Activated CD4-positive, alpha-beta T cell treated with anti-CD3 and anti-CD28 coated beads, Interleukin-2, amount 50 U/mL, for 16 hours (primary cell): ENCODE measurements at regions not wholly inside any gene's neighbourhood (a gene's known extent, or its start where the extent isn't known, plus 50 kb on each side); places are given as distances from the start of the nearest gene placed in this dataset.
"Not testable (repeated sequence)": the region's sequence is repeated elsewhere in the genome, so short reads cannot be mapped to it uniquely, and the experiment has no call there.

Experiments used
- DNase-seq: peaks from one replicate; pipeline ENCODE4 v3.0.0-alpha.2; 2020

DNA sequence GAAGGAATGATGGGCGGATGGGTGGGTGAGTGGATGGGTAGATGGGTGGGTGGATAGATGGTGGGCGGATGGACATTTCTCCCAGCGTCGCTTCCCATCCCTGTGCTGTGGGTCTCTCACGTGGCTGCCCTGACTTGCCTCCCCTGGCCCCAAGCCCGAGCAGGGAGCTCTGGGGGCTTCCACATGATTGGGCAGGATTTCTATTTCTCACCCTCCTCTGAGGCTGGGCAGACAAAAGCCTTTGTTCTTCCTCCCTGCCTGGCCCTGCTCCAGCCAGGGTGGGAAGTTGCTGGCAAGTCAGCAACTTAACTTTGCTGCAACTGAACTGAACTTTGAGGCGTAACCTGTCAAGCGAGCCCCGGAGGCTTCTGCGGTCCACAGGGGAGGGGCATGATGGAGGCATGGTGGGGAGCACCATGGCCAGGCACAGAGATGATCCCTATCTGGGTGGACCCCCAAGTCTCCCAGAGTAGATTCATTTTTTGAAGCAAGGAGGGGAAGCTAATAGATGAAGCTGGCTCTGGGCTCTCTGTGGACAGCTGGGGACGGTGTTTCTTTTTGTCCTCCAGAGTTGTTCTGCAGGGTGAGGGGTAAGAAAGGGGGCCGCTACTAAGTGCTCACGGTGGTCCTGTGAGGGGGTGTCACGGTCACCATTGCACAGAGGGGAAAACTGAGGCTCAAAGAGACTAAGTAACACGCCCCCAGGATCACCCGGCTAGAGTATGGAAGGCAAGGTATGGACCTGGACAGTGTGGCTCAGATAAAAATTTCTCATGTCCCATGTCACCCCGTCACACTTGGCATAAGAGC, 140.1 kb downstream of the CEBPB start:
- no peak for DNase-seq

DNA sequence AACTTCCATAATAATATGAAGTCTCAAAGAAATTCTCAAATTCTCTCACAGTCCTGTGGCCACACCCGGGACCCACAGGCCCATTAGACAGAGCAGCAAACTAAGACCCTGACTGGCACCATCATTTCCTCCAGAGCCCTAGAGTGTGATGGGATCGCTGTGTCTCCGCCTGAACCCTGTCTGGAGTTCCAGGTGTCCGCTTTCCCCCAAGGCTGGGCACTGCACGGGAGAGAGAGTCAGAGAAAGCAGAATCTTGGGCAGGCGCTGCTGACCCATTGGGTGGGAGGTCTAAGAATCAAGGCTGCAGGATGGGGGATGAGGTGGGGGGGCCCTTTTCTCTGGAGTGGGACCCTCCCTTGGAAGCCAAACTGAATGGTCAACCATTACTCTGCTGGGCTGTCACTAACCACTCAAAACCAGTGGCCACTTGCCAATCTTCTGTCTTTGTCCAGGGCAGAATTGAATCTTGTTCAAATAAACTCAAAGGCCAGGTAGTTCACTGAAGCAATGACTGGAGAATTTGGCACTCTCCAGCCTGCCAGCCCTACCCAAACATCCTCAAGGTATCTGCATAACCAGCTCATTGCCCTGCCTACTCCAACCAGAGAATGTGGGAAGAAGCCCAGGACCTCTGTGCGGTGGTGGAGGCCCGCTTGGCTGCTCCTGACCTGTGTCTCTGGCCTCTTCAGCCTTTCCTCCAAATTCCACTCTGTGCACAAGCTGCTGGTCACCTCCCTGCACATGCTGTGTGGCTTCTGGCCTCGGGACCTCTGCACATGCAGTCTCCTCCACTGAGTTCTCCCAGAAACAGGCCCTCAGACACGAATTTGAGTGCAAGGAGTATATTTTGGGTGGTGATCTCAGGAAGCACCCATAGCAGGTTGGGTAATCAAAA, 141.1 kb downstream of the CEBPB start:
- no peak for DNase-seq

DNA sequence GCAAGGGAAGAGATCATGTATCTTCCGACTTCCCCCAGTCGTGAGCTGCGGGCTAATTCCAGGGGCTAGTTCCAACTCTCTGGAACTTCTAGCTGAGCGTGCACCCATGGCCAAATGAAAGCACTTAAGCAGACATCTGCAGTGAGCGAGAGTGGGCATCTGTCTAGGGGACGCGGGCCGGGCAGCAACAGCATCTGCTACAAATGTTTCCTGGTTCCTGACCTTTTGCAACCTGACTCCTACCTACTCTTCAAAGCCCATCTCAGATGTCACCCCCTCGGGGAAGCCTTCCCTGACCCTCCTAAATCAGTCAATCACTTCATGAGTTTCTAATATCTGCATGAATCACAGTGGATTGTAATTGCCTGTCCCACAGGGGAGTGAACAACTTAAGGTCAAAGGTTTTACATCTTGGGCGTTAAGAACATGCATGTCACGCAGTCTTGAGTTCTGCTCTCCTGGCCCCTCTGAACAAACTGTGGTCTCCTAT, 141.9 kb downstream of the CEBPB start:
- DNase-seq: no peak

DNA sequence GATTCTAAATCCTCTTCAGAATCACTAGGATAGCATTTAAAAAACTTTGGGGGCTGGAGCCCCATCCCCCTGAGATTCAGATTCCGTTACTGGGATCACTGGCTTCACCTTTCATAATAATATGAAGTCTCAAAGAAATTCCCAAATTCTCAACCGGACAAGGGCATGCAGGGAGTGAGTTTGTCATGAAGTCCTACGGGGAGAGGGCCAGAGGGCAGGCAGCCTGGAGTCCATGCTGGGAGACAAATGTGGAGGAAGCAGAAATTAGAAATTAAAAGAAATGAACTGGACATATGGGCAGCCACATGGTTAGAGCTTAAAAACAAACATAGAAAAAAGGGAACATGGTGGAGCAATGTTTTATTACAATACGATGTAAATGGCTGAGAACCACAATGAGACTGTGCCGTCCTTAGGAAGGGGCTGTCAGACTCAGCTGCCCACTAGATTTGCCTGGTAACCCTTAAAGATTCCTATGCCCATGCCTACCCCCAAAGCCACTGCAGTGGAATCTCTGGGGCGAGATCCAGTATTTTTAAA, 142.6 kb downstream of the CEBPB start:
- no peak for DNase-seq

DNA sequence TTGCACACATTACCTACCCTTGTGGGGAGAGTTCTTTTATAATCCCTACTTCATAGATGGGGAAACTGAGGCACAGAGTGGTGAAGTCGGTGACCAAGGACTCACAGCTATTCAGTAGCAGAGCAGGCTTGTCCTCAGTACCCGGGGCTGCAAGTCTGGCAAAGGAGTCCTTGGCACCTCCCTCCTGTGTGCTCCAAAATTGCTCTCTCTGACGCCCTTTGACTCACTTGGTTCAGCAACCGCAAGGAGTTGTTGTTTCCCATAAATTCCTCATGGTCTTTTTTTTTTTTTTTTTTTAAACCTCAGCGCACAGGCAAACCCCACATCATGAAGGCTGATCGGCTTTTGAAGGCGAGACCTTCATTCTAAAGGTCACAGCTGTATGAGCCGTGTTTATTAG, 143.2 kb downstream of the CEBPB start:
- DNase-seq: no peak

DNA sequence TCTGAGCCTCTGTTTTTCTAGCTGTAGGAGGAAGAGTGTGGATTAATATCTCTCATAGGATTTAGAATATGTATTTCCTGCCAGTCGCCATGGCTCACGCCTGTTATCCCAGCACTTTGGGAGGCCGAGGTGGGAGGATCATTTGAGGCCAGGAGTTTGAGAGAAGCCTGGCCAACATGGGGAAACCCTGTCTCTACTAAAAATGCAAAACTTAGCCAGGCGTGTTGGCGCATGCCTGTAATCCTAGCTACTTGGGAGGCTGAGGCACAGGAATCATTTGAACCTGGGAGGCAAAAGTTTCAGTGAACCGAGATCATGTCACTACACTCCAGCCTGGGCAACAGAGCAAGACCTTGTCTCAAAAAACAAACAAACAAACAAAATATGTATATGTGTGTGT, 143.9 kb downstream of the CEBPB start:
- not testable (repeated sequence) for DNase-seq

DNA sequence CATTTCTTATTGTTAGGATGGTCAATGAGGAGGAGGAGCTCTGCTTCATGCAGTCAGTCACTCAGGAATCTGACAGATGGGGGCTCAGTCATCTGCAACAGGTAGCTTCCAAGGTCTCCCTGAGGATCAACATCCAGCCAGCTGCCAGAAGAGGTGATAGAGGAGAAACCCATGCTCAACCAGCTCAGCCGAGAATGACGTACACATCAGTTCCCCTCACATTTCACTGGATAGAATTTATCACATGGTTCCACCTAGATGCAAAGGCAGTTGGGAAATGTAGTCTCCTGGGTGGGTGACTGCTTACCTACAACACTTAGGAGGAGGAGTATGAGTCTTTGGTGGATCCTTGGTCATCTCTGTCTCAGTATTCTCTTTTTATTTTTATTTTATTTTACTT, 144.5 kb downstream of the CEBPB start:
- DNase-seq: peak; percentile 61

DNA sequence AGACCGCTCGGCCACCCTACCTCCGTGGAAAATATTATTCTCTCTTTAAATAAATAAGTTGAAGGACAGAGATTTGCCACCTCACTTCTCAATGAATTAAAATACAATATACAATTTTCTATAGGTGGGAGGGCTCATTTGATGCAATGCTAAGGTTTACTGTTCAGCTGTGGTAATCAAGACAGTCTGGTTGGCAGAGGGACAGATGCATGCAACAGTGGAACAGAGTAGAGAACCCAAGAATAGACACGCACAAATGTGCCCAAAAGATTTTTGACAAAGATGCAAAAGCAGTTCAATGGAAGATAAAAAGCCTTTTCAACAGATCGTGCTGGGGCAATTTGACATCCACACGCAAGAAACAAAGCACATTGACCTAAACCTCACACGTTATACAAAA, 145.2 kb downstream of the CEBPB start:
- no peak for DNase-seq

DNA sequence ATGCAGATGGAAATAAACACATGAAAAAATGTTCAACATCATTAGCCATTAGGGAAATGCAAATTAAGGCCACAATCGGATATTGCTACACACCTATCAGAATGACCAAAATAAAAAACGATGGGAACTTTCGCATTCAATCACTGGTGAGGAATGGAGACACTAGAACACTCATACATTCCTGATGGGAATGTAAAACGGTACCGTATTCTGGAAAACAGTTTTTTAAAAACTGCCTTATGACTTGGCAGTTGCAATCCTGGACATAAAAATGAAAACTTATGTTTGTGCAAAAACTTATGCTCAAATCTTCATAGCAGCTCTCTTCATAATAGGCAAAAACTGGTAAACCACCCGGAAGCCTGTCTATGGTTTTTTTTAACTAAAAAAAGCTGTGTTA, 146.0 kb downstream of the CEBPB start:
- no peak for DNase-seq

DNA sequence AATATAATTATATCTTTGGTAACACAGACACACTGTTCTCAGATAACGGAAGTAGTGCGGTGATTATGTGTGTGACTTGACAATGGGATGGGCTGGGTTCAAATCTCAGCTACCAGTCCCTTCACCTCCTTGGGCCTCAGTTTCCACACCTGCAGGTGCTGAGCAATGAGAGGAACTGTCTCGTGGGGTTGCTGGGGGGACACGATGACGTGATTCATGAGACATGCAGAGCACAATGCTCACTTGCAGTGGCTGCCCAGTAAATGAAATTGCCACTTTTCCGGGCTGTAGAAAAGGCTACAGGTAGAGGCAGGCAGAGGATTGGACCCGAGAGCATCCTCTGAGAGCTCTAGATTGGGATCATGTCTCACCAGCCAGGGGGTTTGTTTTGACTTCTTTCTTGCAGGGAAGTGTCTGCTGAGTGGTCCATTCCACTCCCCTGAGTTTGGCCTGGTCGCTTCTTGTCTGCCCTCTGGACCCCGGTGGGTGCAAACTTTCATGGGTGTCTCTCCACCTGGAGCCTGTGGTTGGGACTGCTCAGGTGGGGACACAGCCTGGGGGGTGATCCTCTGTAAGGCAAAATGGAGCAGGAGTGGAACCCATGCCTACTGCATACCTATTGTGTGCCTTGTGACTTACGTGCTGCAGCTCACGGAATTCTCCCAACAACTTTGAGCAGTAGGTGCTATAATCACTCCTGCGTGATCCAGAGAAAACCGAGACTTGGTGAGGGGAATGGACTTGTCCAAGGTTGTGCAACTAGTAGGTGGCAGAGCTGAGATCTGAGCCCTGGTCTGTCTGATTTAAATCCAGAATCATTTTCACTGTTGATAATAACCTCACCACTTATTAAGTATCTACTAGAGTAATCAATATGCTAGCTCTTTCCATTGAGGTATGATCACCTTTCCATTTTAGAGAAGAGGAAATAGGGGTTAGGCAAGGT, 147.2 kb downstream of the CEBPB start:
- no peak for DNase-seq

DNA sequence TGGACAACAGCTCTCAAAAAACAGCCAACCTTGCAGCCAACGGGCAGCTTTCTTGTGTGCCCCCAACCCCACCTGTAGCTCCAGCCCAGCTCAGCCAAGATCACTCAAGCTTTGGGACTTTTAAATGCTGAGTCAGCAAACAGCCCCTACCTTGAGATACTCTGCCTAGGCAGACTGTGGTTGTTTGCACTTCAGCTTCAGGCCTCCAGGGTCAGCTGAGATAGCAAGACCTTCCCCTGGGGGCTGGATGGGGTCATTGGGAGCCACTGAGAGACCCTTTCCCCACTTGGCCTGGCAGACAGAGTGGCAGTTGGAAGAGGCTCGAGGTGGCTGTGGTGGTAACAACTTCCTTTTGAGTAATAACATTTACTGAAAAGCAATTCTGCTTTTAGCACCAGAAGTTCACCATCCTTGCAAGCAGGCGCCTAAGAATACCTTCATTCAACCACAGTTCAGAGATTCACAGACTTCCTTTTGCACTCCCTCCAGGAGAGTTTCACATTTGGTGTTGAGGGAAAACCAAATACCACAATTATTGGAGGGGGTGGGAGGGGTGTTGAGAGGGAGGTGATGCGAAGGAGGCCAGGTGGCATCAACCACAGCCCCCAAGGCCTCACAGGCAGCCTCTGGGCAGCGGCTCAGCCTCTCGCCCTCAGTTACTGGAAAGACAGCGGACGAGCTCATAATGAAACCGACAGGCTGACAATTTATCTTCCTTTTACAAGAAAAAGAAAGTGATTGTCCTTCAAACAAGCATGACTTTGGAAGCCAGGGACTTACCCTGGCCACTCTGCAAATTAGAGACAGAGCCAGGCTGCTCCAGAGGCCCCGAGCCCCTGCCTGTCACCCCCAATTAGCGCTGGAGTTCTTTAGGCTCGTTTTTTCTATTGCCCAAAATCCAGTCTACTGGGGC, 148.1 kb downstream of the CEBPB start:
- peak; percentile 97 for DNase-seq

DNA sequence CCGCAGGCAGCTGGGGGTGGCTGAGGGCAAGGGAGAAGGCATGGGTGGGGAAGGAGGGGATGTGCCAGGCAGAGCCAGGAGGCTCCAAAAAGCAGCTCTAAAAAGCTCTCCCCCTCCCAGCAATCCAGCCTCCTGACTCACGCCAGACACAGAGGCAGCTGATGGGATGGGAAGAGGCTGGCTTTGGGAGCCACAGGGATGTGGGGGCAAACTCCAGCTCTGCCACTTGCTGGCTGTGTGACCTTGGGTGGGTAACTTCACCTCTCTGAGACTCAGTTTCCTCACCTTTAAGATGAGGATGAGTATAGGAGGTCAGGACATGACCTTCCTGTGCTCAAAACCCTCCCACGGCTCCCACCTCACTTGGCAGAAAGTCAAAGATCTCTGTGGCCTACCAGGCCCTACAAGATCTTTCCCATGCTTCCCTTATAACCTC, 148.9 kb downstream of the CEBPB start:
- DNase-seq: no peak

DNA sequence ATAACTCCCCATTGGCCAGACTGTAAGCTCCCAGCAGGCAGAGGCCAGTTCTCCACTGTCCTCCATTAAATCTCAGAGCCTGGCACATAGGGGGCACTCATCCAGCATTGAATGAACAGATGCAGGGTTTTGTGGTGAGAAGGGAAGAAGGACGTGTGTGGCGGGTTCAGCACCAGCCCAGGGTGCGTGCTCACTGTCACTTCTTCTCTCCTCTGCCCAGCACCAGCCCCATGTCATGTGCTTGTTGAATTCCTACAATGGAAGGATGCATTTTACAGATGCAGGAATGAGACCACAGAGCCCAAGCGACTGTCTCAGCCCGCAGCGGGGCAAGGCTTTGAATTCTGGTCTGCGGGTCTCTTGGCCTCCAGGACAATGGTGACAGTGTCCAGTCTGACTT, 149.9 kb downstream of the CEBPB start:
- DNase-seq: no peak

DNA sequence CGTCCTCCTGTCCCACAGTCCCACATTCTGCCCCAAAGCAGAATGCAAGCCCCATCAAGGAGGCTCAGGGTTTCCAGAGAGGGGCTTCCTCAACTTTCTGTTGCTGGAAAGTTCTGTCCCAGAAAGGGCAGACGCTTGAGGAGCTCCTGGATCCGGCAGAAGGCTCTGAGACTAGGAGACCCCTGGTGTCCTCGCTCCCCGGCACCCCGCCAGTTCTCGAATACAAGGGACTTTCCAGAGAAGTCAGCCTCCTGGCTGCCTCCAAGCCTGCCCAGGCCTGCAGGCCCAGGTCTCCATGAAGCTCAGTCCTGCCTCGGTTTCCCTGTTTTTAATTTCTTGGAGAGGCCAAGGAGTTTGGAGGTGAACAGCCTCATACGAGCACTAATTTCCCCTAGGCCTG, 150.4 kb downstream of the CEBPB start:
- no peak for DNase-seq

DNA sequence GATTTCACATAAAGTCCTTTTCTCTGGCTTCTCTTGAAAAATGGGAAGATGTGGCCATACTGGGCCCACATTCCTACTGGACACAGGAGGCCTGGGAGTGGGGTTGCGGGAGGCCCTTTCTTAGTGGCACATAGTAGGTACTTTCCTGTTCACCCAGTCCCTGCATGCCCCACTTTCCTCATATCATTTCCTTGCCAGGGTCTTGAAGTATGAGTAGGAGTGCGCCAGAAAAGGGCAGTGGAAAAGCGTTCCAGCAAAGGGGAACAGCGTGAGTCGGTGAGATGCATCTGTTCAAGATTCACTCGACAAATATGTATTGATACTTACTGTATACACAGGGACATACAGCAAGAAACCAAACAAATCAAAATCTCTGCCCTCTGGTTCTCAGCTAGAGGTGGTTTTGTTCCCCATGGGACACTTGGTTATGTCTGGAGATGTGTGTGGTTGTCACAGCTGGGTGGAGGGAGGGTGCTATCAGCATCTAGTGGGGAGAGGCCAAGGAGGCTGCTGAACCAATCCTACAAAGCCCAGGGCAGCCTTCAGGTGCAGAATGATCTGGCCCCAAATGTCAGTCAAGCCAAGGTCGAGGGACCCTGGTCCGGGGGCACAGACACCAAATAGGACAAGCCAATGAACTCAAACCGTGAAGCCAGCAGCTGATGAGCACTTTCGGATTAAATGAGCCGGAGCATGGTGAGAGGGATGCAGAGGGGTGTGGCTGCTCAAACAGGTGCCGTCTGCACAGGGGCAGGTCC, 151.4 kb downstream of the CEBPB start:
- no peak for DNase-seq

DNA sequence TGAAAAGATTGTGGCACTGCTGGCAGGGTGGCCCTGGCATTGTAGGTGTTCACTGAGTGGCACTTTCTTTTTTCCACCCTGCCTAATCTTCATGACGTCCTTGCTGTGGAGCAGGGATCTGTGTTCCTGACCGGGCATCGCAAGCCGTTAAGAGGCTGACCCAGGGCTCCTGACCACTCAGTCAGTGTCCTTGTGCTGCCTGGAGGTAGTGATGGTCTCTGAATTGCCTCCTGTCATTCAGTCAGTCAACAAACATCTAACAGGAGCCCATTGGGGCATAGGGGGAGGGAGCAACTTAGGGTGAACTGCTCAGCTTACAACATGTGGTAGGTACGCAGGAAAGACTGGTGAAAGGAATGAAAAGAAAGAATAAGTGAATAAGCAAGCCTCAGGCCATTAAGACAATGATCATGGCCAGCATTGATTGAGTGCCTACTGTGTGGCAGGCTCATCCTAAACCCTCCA, 152.0 kb downstream of the CEBPB start:
- DNase-seq: no peak

DNA sequence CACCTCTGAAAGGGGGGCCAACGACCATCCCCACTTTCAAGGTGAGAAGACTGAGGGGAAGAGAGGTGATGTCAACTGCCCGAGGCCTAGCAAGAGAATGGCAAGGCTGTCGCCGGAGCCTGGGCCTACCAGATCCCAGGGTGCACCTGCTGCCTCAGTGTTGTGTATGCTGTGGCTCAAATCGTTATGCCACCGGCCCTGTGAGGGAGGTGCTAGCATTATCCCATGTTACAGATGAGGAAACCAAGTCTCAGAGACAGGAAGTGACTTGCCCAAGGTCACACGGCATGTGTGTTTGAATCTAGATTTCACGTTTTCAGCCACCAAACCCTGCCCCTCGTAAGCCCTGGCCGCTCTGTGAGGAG, 152.5 kb downstream of the CEBPB start:
- DNase-seq: no peak

DNA sequence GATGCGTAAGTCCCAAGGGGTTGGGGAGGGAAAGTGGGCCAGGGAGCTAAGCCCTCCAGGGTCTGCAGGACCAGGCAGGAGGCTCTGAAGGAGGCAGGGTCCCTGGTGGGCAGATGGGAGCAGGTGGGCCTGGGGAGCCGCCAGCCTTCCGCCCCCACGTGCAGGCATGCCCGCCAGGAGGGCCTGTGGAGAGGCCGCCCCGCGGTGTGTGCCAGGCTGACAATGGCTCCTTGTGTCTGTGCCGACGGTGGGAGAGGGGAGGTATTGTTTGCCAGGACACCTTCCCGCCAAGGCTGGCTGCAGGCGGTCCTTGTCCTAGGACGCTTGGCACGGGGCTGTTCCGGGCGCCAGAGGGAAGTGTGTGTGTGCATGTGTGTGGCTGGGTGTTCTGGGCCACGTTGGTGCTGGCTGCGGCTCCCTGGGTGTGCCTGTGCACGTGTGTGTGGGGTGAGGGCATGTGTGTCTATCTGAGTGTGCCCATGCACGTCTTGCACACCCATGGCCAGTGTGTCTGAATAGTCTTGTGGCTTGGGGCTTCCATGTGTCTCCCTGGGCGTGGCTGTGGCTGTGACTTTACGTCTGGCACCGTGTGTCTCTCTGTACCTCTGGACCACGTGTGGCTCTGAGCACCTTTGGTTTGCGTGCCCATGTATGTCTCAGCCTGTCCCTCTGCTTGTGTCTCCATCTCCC, 153.0 kb downstream of the CEBPB start:
- no peak for DNase-seq

DNA sequence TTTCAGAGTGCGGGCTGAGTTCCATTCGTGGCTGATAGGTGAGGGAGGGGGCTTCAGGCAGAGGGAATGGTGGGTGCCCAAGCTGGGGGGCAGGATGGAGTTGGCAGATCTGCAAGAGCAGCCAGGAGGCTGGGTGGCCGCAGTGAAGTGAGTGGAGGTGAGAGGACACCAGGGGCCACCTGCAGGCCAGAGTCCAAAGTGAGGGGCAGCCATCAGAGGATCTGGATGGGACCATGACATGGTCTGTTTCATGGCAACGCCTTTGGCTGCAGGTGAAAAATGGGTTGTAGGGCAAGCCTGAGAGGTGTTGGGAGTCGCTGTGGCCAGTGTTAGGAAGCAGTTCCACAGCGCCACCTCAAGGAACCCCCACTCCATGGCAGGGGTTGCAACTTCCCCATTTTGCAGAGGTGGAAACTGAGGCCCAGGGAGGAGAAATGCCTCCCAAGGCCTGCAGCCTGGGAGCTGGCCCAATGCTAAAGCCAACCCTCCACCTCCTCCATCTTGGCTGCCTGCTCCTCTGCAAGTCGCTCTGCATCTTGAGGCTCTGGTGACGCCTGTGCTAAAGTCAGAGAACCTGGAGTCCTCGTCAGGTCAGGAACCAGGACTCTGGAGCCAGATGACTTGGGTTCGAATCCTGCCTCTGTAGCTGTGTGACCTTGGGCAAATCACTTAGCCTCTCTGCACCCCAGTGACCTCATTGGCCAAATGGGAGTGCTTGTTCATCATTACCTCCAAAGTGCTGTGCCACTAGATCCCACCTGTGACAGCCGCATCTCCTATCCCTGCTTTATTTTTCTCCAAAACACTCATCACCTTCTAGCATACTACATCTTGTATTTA, 153.8 kb downstream of the CEBPB start:
- no peak for DNase-seq
